Activated naive CD4-positive, alpha-beta T cell treated with anti-CD3 and anti-CD28 coated beads, Interleukin-2, amount 50 U/mL, for 72 hours (primary cell): ENCODE measurements at regions not wholly inside any gene's neighbourhood (a gene's known extent, or its start where the extent isn't known, plus 50 kb on each side); places are given as distances from the start of the nearest gene placed in this dataset.
"Not testable (repeated sequence)": the region's sequence is repeated elsewhere in the genome, so short reads cannot be mapped to it uniquely, and the experiment has no call there.

ENCODE experiments used
- ATAC-seq, 2 donors: fragments of 150-1000 bp; cut with Tn5 transposase; 2 replicates each; pipeline ENCODE4 v1.10.0; 2021; ENCODE audit warnings: mild to moderate bottlenecking in 2 of 2, moderate library complexity in 2 of 2
- DNase-seq, 2 donors: peaks; one replicate each; pipeline ENCODE4 v3.0.0; 2021 to 2022; ENCODE audit warnings: low spot score in 2 of 2
- H3K27ac Mint-ChIP-seq, 2 donors: one replicate each; pipeline ENCODE4 v1.8.0; 2022; ENCODE audit warnings: mild to moderate bottlenecking in 2 of 2, mixed read lengths in 2 of 2
- H3K36me3 Mint-ChIP-seq, 2 donors: one replicate each; pipeline ENCODE4 v1.8.0; 2022; ENCODE audit warnings: mixed read lengths in 2 of 2
- H3K9me3 Mint-ChIP-seq, 2 donors: one replicate each; pipeline ENCODE4 v1.8.0; 2022; ENCODE audit warnings: mixed read lengths in 2 of 2

- ATAC-seq = no peak
- peaks cover 23 to 29% of the 10 kb centered on the region in 2 donors for H3K9me3 Mint-ChIP-seq
- no peak for DNase-seq
- H3K27ac Mint-ChIP-seq = no peak overlapping the region
- peaks cover 13 to 31% of the 10 kb centered on the region in 2 donors for H3K36me3 Mint-ChIP-seq
Measured at GRCh38 chr6:169094552-169094950, 159.1 kb downstream of the THBS2 start.

- no peak overlapping the region for H3K27ac Mint-ChIP-seq
Measured at GRCh38 chr6:169093770-169094551, 159.7 kb downstream of the THBS2 start.

DNA sequence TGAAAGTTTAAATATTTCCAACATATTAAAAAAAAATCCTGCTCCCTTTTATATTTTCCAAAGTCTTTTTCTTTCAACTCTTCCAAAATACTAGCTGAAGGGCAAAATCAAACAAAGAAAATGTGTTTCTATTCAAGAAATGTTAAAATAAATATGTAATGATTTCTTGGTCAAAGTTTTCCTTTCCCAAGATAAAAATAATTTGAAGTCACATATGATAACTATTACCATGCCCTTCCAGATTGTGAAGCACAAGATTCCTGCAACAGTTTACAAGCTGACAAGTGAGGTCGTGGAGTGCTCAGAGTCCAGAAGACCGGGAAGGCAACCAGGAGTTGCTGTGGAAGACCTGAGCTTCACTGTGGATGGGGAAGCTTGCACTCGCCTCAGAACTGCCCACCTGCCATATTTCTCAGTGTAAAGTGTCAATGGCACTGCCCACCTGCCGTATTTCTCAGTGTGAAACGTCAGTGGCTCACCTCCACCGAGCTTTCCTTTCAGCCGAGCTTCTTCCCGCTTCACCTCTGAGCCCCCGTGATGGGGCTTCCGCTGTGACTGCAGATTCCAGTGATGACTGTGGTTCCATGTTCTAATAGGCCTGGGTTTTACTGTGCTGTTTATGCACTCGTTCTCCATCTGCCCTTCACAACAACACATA, 160.5 kb downstream of the THBS2 start:
- Mint-ChIP-seq H3K36me3 (peaks cover 13 to 32% of the 10 kb centered on the region in 2 donors), H3K9me3 (peaks cover 29 to 32% of the 10 kb centered on the region in 2 donors), H3K27ac (no peak overlapping the region)
- ATAC-seq (no peak), DNase-seq (no peak)

More at GRCh38 chr6:169093770-169094551, 159.7 kb downstream of the THBS2 start:
- no peak for DNase-seq
- Mint-ChIP-seq H3K36me3 (peaks cover 13 to 32% of the 10 kb centered on the region in 2 donors), H3K9me3 (peaks cover 25 to 30% of the 10 kb centered on the region in 2 donors)
- ATAC-seq = no peak

DNA sequence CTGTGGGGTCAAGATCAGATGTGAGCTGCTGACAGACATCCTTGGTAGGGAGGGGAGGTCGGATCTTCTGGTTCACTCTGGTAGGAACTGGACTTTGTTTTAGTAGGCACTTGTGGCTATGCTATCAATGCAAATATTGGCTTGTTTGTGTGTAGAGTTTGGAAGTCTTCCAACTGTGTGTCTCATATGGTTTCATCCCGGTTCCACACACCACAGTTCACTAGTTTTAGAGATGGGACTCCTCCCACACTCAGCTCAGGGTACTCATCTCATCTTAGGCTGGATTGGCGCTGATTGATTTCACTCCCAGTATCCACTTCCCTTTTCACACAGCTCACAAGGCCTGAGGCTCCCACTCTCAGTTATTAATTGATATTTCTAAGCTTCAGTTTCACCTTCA, 161.3 kb downstream of the THBS2 start:
- Mint-ChIP-seq H3K27ac (no peak overlapping the region), H3K9me3 (peaks cover 29 to 32% of the 10 kb centered on the region in 2 donors), H3K36me3 (peaks cover 13 to 32% of the 10 kb centered on the region in 2 donors)
- no peak for ATAC-seq
- no peak for DNase-seq

- not testable (repeated sequence) for H3K27ac Mint-ChIP-seq, DNase-seq, ATAC-seq
- Mint-ChIP-seq H3K9me3 (peaks cover 29 to 32% of the 10 kb centered on the region in 2 donors), H3K36me3 (peaks cover 13 to 32% of the 10 kb centered on the region in 2 donors)
Measured at GRCh38 chr6:169090514-169091127, 163.0 kb downstream of the THBS2 start.

DNA sequence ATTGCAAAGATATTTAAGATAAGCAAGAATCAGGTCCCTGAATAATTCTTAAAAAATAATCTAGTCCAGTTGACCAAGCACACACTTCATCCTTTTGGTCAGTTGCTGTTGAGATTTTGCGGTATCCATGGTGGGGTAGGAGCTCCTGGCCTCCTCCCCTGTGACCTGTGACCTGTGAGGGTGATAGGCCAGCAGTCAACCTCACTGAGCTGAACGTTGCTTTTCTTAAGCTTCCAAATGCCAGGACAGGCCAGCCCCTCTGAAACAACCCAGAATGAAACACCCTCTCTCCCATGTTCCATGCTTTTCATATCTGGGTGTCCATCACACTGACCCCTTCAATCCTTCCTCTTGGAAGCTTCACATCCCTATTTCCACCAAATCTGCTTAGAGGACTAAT, 164.9 kb downstream of the THBS2 start:
- ATAC-seq (no peak), DNase-seq (no peak)
- Mint-ChIP-seq H3K27ac (no peak overlapping the region), H3K9me3 (peaks cover 29% of the 10 kb centered on the region in 2 donors), H3K36me3 (peaks cover 13 to 25% of the 10 kb centered on the region in 2 donors)

DNA sequence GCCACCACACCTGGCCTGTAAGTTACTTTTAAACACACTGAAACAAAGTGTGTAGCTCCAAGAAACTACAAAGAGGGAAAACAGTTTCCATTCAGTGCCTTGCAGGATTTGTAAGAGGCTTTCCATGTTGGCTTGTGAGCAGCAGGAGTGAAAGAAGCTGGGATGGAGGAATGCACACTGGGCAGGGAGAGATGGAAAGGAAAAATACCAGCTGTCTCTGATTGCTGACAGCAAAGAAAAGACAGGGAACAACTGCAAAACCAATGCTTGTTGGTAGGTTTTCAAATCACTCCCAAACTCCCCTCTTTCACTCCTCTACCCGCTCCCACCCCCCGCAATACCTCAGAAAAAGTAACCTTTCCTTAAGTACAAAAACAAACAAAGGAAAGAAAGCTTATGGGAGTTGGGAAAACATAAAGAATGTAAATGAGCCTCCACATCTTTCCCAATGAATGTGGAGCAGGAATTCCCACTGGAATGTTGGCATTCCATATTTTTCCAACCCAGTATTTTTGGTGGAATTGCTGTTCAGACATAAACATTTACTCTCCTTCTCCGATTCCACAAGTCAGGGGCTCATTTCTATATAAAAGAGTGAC, 166.1 kb downstream of the THBS2 start:
- DNase-seq = no peak

GRCh38 chr6:169086616-169087015, 167.0 kb downstream of the THBS2 start:
- ATAC-seq, H3K27ac Mint-ChIP-seq, DNase-seq: not testable (repeated sequence)
- H3K36me3 Mint-ChIP-seq = peaks cover 13 to 17% of the 10 kb centered on the region in 2 donors
- H3K9me3 Mint-ChIP-seq = peaks cover 21 to 22% of the 10 kb centered on the region in 2 donors

More for the DNA sequence above, 166.1 kb downstream of the THBS2 start:
- H3K9me3 Mint-ChIP-seq = peaks cover 29% of the 10 kb centered on the region in 2 donors
- H3K27ac Mint-ChIP-seq = no peak overlapping the region
- H3K36me3 Mint-ChIP-seq = peaks cover 13 to 25% of the 10 kb centered on the region in 2 donors
- ATAC-seq = no peak

GRCh38 chr6:169086020-169086419, 167.6 kb downstream of the THBS2 start:
- Mint-ChIP-seq H3K36me3 (peaks cover 13 to 14% of the 10 kb centered on the region in 2 donors), H3K9me3 (peaks cover 16 to 18% of the 10 kb centered on the region in 2 donors), H3K27ac (no peak overlapping the region)
- no peak for DNase-seq
- ATAC-seq = no peak

DNA sequence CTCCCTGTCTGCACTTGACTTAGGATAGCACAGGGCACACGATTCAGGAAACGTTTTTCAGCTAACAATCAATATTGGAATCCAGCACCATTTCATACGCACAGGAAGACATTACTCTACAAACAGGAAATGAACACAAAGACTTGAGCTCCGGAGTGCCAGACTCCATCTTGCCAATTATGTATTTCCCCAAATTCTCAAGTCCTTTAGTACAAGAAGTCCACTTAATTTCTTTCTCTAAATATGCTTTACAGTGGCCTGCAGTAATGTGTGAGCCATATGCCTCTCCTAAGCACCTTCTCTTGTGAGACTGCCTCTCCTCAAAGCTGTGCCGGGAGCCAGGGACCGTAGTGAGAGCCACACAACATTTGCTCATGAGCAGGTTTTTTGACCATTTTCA, 168.2 kb downstream of the THBS2 start:
- H3K9me3 Mint-ChIP-seq = peaks cover 12% of the 10 kb centered on the region in 2 donors
- no peak overlapping the region for H3K27ac Mint-ChIP-seq
- H3K36me3 Mint-ChIP-seq = peaks cover 9 to 10% of the 10 kb centered on the region in 2 donors
- ATAC-seq = no peak
- no peak for DNase-seq

GRCh38 chr6:169084557-169084956, 169.1 kb downstream of the THBS2 start:
- H3K9me3 Mint-ChIP-seq, DNase-seq, H3K27ac Mint-ChIP-seq, ATAC-seq, H3K36me3 Mint-ChIP-seq: not testable (repeated sequence)

DNA sequence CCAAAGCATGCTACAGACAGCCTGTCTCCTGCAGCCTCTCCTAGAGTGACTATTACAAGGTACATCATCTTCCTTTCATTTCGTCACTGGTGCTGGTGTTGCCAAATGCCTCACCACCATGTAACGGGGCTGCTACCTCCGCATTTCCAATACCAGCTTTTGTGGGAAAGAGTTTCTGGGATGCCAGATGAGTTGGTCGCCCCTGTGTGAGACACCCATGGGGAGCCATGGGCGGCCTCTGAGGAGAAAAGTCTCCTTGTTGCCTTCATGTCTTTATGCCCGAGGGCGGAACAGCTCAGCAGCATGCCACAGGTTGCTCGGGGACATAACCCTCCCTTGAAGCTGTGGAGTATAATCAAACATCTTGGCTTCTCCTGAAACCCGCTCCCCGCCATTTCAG, 169.6 kb downstream of the THBS2 start:
- no peak for ATAC-seq
- no peaks in the 10 kb centered on the region for H3K36me3 Mint-ChIP-seq
- no peak overlapping the region for H3K27ac Mint-ChIP-seq
- H3K9me3 Mint-ChIP-seq = peaks cover 3 to 4% of the 10 kb centered on the region in 2 donors
- no peak for DNase-seq

- DNase-seq (no peak), ATAC-seq (no peak)
- H3K27ac Mint-ChIP-seq = no peak overlapping the region
- no peaks in the 10 kb centered on the region for H3K9me3 Mint-ChIP-seq
- H3K36me3 Mint-ChIP-seq = no peaks in the 10 kb centered on the region
Measured at GRCh38 chr6:169083508-169083874, 170.2 kb downstream of the THBS2 start.

DNA sequence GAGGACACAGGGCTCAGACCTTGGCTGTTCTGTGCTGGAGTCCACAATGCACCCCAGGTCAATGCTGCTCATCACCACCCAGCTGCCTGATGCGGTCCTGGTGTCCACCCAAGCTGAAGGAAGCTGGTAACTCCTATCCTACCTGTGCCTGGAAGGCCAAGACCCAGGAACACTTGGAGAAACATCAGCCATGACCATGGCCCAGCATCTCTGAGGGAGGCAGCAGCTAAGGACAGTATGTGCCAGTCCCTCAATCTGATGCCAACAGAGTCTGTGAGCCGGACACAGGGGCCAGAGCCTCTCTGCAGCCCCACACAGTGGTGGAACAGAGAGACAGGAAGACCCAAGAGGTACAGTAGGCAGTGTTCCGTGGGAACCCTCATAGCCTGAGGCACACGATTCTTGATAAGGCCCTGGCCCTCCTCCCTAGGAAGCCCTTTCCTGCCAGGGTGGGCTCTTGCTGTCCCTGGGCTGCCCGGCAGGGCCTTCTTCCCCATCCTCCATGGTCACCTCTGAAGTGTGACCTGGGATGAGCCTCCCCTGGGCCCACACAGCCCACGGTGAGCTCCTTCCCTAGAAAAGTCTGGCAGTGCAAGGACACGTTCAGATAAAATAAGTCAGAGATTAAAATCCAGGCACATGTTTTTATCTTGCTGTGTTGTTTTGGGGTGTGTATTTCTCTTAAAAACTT, 170.7 kb downstream of the THBS2 start:
- ATAC-seq (no peak), DNase-seq (no peak)
- no peaks in the 10 kb centered on the region for H3K36me3 Mint-ChIP-seq
- H3K27ac Mint-ChIP-seq = no peak overlapping the region
- H3K9me3 Mint-ChIP-seq = no peaks in the 10 kb centered on the region

DNA sequence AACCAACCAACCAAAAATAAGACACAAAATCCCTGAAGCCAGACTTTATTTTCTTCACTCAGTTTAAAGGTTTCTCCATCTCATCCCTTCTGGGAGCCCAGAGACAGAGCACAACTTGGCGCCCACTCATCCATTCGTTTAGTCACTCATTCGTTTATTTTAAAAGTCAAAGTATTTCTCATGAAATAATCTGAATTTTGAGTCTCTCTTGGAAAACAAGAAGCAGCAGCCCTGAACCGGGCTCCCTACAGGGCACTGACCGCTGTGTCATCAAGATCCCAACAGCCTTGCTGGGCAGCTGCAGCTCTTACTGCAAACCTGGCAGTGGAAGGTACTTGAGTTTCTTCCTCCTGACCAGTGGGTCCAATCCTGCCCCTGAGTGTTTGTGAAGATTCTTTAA, 171.6 kb downstream of the THBS2 start:
- H3K9me3 Mint-ChIP-seq = no peaks in the 10 kb centered on the region
- DNase-seq (no peak), ATAC-seq (no peak)
- no peaks in the 10 kb centered on the region for H3K36me3 Mint-ChIP-seq
- no peak overlapping the region for H3K27ac Mint-ChIP-seq

GRCh38 chr6:169081248-169081647, 172.4 kb downstream of the THBS2 start:
- DNase-seq = no peak
- no peak for ATAC-seq
- H3K9me3 Mint-ChIP-seq = no peaks in the 10 kb centered on the region
- H3K36me3 Mint-ChIP-seq = no peaks in the 10 kb centered on the region
- no peak overlapping the region for H3K27ac Mint-ChIP-seq
